ENCODE measurements at regions not wholly inside any gene's neighbourhood (a gene's known extent, or its start where the extent isn't known, plus 50 kb on each side); places are given as distances from the start of the nearest gene placed in this dataset.
A peak's percentile ranks its signal among the peaks of the same experiment; 100 is the strongest.

- CTCF ChIA-PET (ENCODE audit: low intra/inter-chr PET ratio, low total read pairs): no interaction called here
- POLR2A ChIA-PET: interaction anchor here (1.0 to 3.9 kb wide), 3 partner anchors 12 to 40 kb away, joined by 3 to 64 read pairs (median 48); no protein-coding TSS in a partner anchor
- H3K27ac ChIP-seq (ENCODE audit: extremely low read length, insufficient read depth, low read length): peak overlapping the region; percentile 88
- FAIRE-seq (no peak), DNase-seq (ENCODE audit: low spot score) (no peak), ATAC-seq (no peak)
- no peak overlapping the region for H3K4me3 ChIP-seq (replicated peaks in 1 of 3; ENCODE audit: insufficient read depth in 1 of 3, low read depth in 2 of 3, low read length in 3 of 3)
- peaks cover 9% of the 10 kb centered on the region for H3K9me3 ChIP-seq (ENCODE audit: low read length)
- intact Hi-C loops (cut with micrococcal nuclease; ENCODE audit: unreplicated experiment): loop anchor here (5.0 kb wide), 2 partner anchors 34 to 46 kb away; no protein-coding TSS in a partner anchor
- H3K4me1 ChIP-seq (ENCODE audit: insufficient read depth, low read length): peaks cover 77% of the 10 kb centered on the region
- BruUV-seq (replicated peaks): no TSS peak
- H3K4me2 ChIP-seq (ENCODE audit: low read depth, low read length): no peak overlapping the region
- H3K36me3 ChIP-seq (replicated peaks in 1 of 2; ENCODE audit: control insufficient read depth in 1 of 2, insufficient read depth in 2 of 2, low read length in 2 of 2): no peaks in the 10 kb centered on the region
- WGBS (ENCODE audit: low lambda C conversion rate): 72% methylated on average over 4 of the region's 4 CpGs
- no peaks in the 10 kb centered on the region for H4K20me1 ChIP-seq (ENCODE audit: insufficient read depth, low read length)
- TF ChIP-seq ZBTB8A (CRISPR knock-in tag; IDR thresholded peaks at IDR 0.05; ENCODE audit: borderline replicate concordance, low read depth) (no peak), ONECUT2 (CRISPR knock-in tag; IDR thresholded peaks at IDR 0.05) (peak; percentile 69)
- H2AFZ ChIP-seq (ENCODE audit: low read length): no peak overlapping the region
- in situ Hi-C loops (cut with HindIII; ENCODE audit: extremely low pct_ligation_motif_present, low pct_unique_long_range_greater_than_20kb): no loop called here
- H3K27me3 ChIP-seq (ENCODE audit: control insufficient read depth in 1 of 2, insufficient read depth in 2 of 2, low read length in 2 of 2): no peaks in the 10 kb centered on the region
- no peak overlapping the region for H3K9ac ChIP-seq (ENCODE audit: insufficient read depth, low read depth, low read length)
- no peaks in the 10 kb centered on the region for H3K79me2 ChIP-seq (ENCODE audit: insufficient read depth, low read length)
These were observed 168.6 kb upstream of the DMRT1 start for GRCh38 chr9:672851-673250.

GRCh38 chr9:673264-673965 is 168.1 kb upstream of the DMRT1 start:
- H4K20me1 ChIP-seq (ENCODE audit: insufficient read depth, low read length): no peaks in the 10 kb centered on the region
- peak overlapping the region; percentile 54 for H3K9ac ChIP-seq (ENCODE audit: insufficient read depth, low read depth, low read length)
- WGBS (ENCODE audit: low lambda C conversion rate): 55% methylated on average over 9 of the region's 9 CpGs
- H3K36me3 ChIP-seq (replicated peaks in 1 of 2; ENCODE audit: control insufficient read depth in 1 of 2, insufficient read depth in 2 of 2, low read length in 2 of 2): no peaks in the 10 kb centered on the region
- POLR2A ChIA-PET: interaction anchor here (0.7 to 3.9 kb wide), 8 partner anchors 11 to 82 kb away, joined by 3 to 64 read pairs (median 4); no protein-coding TSS in a partner anchor
- peak overlapping the region; percentile 88 for H3K27ac ChIP-seq (ENCODE audit: extremely low read length, insufficient read depth, low read length)
- H3K4me2 ChIP-seq (ENCODE audit: low read depth, low read length): peak overlapping the region; percentile 60
- DNase-seq (ENCODE audit: low spot score) (peak; percentile 73), ATAC-seq (peak; percentile 51), FAIRE-seq (no peak)
- H3K4me1 ChIP-seq (ENCODE audit: insufficient read depth, low read length): peaks cover 82% of the 10 kb centered on the region
- H3K4me3 ChIP-seq (replicated peaks in 1 of 3; ENCODE audit: insufficient read depth in 1 of 3, low read depth in 2 of 3, low read length in 3 of 3): no peak overlapping the region; a peak in 1 of 6 replicates
- BruUV-seq (replicated peaks): no TSS peak
- H3K27me3 ChIP-seq (ENCODE audit: control insufficient read depth in 1 of 2, insufficient read depth in 2 of 2, low read length in 2 of 2): no peaks in the 10 kb centered on the region
- CTCF ChIA-PET (ENCODE audit: low intra/inter-chr PET ratio, low total read pairs): no interaction called here
- in situ Hi-C loops (cut with HindIII; ENCODE audit: extremely low pct_ligation_motif_present, low pct_unique_long_range_greater_than_20kb): no loop called here
- intact Hi-C loops (cut with micrococcal nuclease; ENCODE audit: unreplicated experiment): loop anchor here (5.0 kb wide), 2 partner anchors 34 to 46 kb away; no protein-coding TSS in a partner anchor
- peaks cover 9% of the 10 kb centered on the region for H3K9me3 ChIP-seq (ENCODE audit: low read length)
- no peaks in the 10 kb centered on the region for H3K79me2 ChIP-seq (ENCODE audit: insufficient read depth, low read length)
- no peak overlapping the region for H2AFZ ChIP-seq (ENCODE audit: low read length)
- no peak for TF ChIP-seq SNAPC2 (CRISPR knock-in tag; IDR thresholded peaks at IDR 0.05)
- no peak for TF ChIP-seq SETDB1 (CRISPR knock-in tag; IDR thresholded peaks at IDR 0.05; ENCODE audit: borderline replicate concordance)
- TF ChIP-seq SIX1 (CRISPR knock-in tag; IDR thresholded peaks at IDR 0.05; ENCODE audit: borderline replicate concordance): no peak
- no peak for TF ChIP-seq JDP2 (CRISPR knock-in tag; IDR thresholded peaks at IDR 0.05; ENCODE audit: borderline replicate concordance)
- TF ChIP-seq ZFP36 (IDR thresholded peaks at IDR 0.05; ENCODE audit: borderline replicate concordance, low read depth, low read length, partially characterized antibody): no peak
- TF ChIP-seq ZBTB20 (CRISPR knock-in tag; IDR thresholded peaks at IDR 0.05; ENCODE audit: borderline replicate concordance, low read depth): 0 out of 2 replicates have a peak, but pooled peaks have one; percentile 37
- TF ChIP-seq NAIF1 (CRISPR knock-in tag; IDR thresholded peaks at IDR 0.05; ENCODE audit: borderline replicate concordance): no peak
- no peak for TF ChIP-seq ZNF607 (CRISPR knock-in tag; IDR thresholded peaks at IDR 0.05; ENCODE audit: borderline replicate concordance)
- TF ChIP-seq SP2 (CRISPR knock-in tag; IDR thresholded peaks at IDR 0.05): no peak
- peak; percentile 33; the same call in 1 of the 2 replicates for TF ChIP-seq ZMYM3 (CRISPR knock-in tag; IDR thresholded peaks at IDR 0.05)
- no peak for TF ChIP-seq RBM39 (IDR thresholded peaks at IDR 0.05; ENCODE audit: low read depth, low read length, poor library complexity, severe bottlenecking)
- no peak for TF ChIP-seq MEF2D (CRISPR knock-in tag; IDR thresholded peaks at IDR 0.05)

All from HepG2 (cell line).